ENCODE measurements at regions not wholly inside any gene's neighbourhood (a gene's known extent, or its start where the extent isn't known, plus 50 kb on each side); places are given as distances from the start of the nearest gene placed in this dataset.
"Not testable (repeated sequence)": the region's sequence is repeated elsewhere in the genome, so short reads cannot be mapped to it uniquely, and the experiment has no call there.

- Histone ChIP-seq H3K27me3 (ENCODE audit: control insufficient read depth in 1 of 2, insufficient read depth in 2 of 2, low read length in 2 of 2) (no peaks in the 10 kb centered on the region), H3K9ac (ENCODE audit: low read depth in 1 of 2, low read length in 2 of 2) (no peak overlapping the region), H3K27ac (ENCODE audit: low read depth, low read length) (no peak overlapping the region), H3K4me3 (ENCODE audit: low read depth in 1 of 2, low read length in 2 of 2) (no peak overlapping the region), H3K9me3 (ENCODE audit: control insufficient read depth in 1 of 2, low read length in 2 of 2) (no peaks in the 10 kb centered on the region), H3K36me3 (ENCODE audit: control insufficient read depth in 1 of 2, insufficient read depth in 2 of 2, low read length in 2 of 2) (no peaks in the 10 kb centered on the region), H3K4me1 (ENCODE audit: control insufficient read depth in 1 of 2, insufficient read depth in 2 of 2, low read length in 2 of 2) (no peaks in the 10 kb centered on the region)
Measured at GRCh38 chr12:111249757-111250156, 119.1 kb downstream of the PHETA1 start.

GRCh38 chr12:111249018-111249370 lies 119.9 kb downstream of the PHETA1 start:
- Histone ChIP-seq H3K4me3 (ENCODE audit: low read depth in 1 of 2, low read length in 2 of 2) (no peak overlapping the region), H3K4me1 (ENCODE audit: control insufficient read depth in 1 of 2, insufficient read depth in 2 of 2, low read length in 2 of 2) (no peaks in the 10 kb centered on the region), H3K27ac (ENCODE audit: low read depth, low read length) (no peak overlapping the region), H3K9ac (ENCODE audit: low read depth in 1 of 2, low read length in 2 of 2) (no peak overlapping the region), H3K36me3 (ENCODE audit: control insufficient read depth in 1 of 2, insufficient read depth in 2 of 2, low read length in 2 of 2) (no peaks in the 10 kb centered on the region), H3K9me3 (ENCODE audit: control insufficient read depth in 1 of 2, low read length in 2 of 2) (no peaks in the 10 kb centered on the region), H3K27me3 (ENCODE audit: control insufficient read depth in 1 of 2, insufficient read depth in 2 of 2, low read length in 2 of 2) (no peaks in the 10 kb centered on the region)

- H3K4me3 ChIP-seq (ENCODE audit: low read depth in 1 of 2, low read length in 2 of 2): no peak overlapping the region
- H3K27me3 ChIP-seq (ENCODE audit: control insufficient read depth in 1 of 2, insufficient read depth in 2 of 2, low read length in 2 of 2): no peaks in the 10 kb centered on the region
- H3K9me3 ChIP-seq (ENCODE audit: control insufficient read depth in 1 of 2, low read length in 2 of 2): no peaks in the 10 kb centered on the region
- no peaks in the 10 kb centered on the region for H3K4me1 ChIP-seq (ENCODE audit: control insufficient read depth in 1 of 2, insufficient read depth in 2 of 2, low read length in 2 of 2)
- H3K27ac ChIP-seq (ENCODE audit: low read depth, low read length): no peak overlapping the region
- no peak overlapping the region for H3K9ac ChIP-seq (ENCODE audit: low read depth in 1 of 2, low read length in 2 of 2)
- no peaks in the 10 kb centered on the region for H3K36me3 ChIP-seq (ENCODE audit: control insufficient read depth in 1 of 2, insufficient read depth in 2 of 2, low read length in 2 of 2)
Measured at GRCh38 chr12:111248236-111249017, 120.5 kb downstream of the PHETA1 start.

DNA sequence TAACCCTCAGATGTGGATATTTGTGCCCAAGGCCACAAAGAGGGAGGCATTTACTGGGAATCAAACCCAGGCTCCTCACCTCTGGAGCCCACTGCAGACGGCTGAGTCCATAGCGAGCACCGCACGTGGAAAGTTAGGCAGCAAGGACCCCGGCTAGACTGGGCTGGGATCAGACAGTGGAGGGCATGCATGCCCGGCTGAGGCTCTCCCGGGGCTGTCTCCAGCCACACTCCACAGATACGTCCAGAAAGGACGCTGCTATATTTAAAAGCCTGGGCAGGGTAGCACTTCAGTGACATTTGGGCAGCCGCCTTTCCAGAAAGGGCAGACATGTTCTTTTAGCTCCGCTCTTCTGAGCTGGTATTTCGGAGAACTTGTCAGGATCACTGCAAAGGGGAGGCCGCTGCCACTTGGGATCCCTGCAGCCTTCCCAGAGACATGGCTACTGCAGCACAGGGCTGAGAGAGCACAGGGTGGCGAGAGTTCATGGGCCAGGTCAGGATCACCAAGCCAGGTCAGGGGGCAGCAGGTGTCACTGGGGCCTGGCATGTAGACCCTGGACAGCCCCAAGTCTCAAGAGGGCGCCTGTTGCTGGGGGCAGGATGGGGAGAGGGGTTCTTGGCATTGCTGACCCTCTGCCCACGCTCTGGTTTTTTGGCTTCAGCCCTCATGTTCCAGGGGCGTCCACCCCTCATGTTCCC lies 121.7 kb downstream of the PHETA1 start:
- H3K36me3 ChIP-seq (ENCODE audit: control insufficient read depth in 1 of 2, insufficient read depth in 2 of 2, low read length in 2 of 2): no peaks in the 10 kb centered on the region
- H3K9me3 ChIP-seq (ENCODE audit: control insufficient read depth in 1 of 2, low read length in 2 of 2): no peaks in the 10 kb centered on the region
- no peaks in the 10 kb centered on the region for H3K4me1 ChIP-seq (ENCODE audit: control insufficient read depth in 1 of 2, insufficient read depth in 2 of 2, low read length in 2 of 2)
- no peak overlapping the region for H3K4me3 ChIP-seq (ENCODE audit: low read depth in 1 of 2, low read length in 2 of 2)
- no peak overlapping the region for H3K9ac ChIP-seq (ENCODE audit: low read depth in 1 of 2, low read length in 2 of 2)
- H3K27me3 ChIP-seq (ENCODE audit: control insufficient read depth in 1 of 2, insufficient read depth in 2 of 2, low read length in 2 of 2): no peaks in the 10 kb centered on the region
- no peak overlapping the region for H3K27ac ChIP-seq (ENCODE audit: low read depth, low read length)

GRCh38 chr12:111246477-111247011 lies 122.4 kb downstream of the PHETA1 start:
- no peaks in the 10 kb centered on the region for H3K36me3 ChIP-seq (ENCODE audit: control insufficient read depth in 1 of 2, insufficient read depth in 2 of 2, low read length in 2 of 2)
- H3K4me1 ChIP-seq (ENCODE audit: control insufficient read depth in 1 of 2, insufficient read depth in 2 of 2, low read length in 2 of 2): no peaks in the 10 kb centered on the region
- H3K27ac ChIP-seq (ENCODE audit: low read depth, low read length): no peak overlapping the region
- H3K9ac ChIP-seq (ENCODE audit: low read depth in 1 of 2, low read length in 2 of 2): no peak overlapping the region
- H3K4me3 ChIP-seq (ENCODE audit: low read depth in 1 of 2, low read length in 2 of 2): no peak overlapping the region
- H3K27me3 ChIP-seq (ENCODE audit: control insufficient read depth in 1 of 2, insufficient read depth in 2 of 2, low read length in 2 of 2): no peaks in the 10 kb centered on the region
- no peaks in the 10 kb centered on the region for H3K9me3 ChIP-seq (ENCODE audit: control insufficient read depth in 1 of 2, low read length in 2 of 2)

DNA sequence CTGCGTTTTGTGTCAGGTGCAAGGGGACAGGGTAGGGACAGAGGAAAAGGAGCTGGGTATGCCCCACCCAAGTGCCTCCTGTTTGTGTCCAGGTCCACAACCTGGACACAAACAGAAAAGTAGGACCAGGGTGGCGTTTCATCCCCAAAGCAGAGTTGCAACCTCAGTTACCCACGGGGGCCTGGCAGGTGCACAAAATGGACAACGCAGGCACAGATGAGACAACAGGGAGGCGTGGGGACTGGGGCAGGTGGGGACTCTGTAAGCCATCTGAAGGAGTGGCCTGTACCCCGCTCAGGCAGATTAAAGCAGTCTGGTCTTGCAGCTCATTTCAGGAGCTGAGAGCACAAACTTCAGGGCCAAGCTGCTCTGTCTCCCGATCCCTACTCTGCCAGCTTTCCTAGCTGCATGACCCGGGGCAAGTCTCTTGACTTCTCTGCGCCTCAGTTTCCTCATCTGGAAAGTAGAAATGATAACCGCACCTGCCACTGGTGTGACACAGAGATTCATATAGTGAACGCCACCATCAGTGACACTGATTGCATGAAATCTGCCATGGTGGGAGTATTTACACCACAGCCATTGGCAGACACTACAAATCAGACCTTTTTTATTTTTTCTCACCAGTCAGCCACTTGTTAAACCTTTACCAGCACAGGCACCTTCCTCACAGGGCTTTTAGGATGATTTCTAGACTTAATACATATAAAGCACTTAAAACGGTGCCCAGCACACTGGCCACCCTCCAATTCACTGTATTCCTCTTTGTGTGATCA lies 123.0 kb downstream of the PHETA1 start:
- Histone ChIP-seq H3K9ac (ENCODE audit: low read depth in 1 of 2, low read length in 2 of 2) (no peak overlapping the region), H3K9me3 (ENCODE audit: control insufficient read depth in 1 of 2, low read length in 2 of 2) (no peaks in the 10 kb centered on the region), H3K4me1 (ENCODE audit: control insufficient read depth in 1 of 2, insufficient read depth in 2 of 2, low read length in 2 of 2) (no peaks in the 10 kb centered on the region), H3K4me3 (ENCODE audit: low read depth in 1 of 2, low read length in 2 of 2) (no peak overlapping the region), H3K27ac (ENCODE audit: low read depth, low read length) (no peak overlapping the region), H3K27me3 (ENCODE audit: control insufficient read depth in 1 of 2, insufficient read depth in 2 of 2, low read length in 2 of 2) (no peaks in the 10 kb centered on the region), H3K36me3 (ENCODE audit: control insufficient read depth in 1 of 2, insufficient read depth in 2 of 2, low read length in 2 of 2) (no peaks in the 10 kb centered on the region)

- H3K4me3 ChIP-seq (ENCODE audit: low read depth in 1 of 2, low read length in 2 of 2): no peak overlapping the region
- H3K36me3 ChIP-seq (ENCODE audit: control insufficient read depth in 1 of 2, insufficient read depth in 2 of 2, low read length in 2 of 2): no peaks in the 10 kb centered on the region
- H3K4me1 ChIP-seq (ENCODE audit: control insufficient read depth in 1 of 2, insufficient read depth in 2 of 2, low read length in 2 of 2): no peaks in the 10 kb centered on the region
- H3K9me3 ChIP-seq (ENCODE audit: control insufficient read depth in 1 of 2, low read length in 2 of 2): no peaks in the 10 kb centered on the region
- H3K27ac ChIP-seq (ENCODE audit: low read depth, low read length): no peak overlapping the region
- H3K9ac ChIP-seq (ENCODE audit: low read depth in 1 of 2, low read length in 2 of 2): no peak overlapping the region
- H3K27me3 ChIP-seq (ENCODE audit: control insufficient read depth in 1 of 2, insufficient read depth in 2 of 2, low read length in 2 of 2): peaks cover 0 to 4% of the 10 kb centered on the region in 2 donors
Measured at GRCh38 chr12:111244673-111245072, 124.2 kb downstream of the PHETA1 start.

DNA sequence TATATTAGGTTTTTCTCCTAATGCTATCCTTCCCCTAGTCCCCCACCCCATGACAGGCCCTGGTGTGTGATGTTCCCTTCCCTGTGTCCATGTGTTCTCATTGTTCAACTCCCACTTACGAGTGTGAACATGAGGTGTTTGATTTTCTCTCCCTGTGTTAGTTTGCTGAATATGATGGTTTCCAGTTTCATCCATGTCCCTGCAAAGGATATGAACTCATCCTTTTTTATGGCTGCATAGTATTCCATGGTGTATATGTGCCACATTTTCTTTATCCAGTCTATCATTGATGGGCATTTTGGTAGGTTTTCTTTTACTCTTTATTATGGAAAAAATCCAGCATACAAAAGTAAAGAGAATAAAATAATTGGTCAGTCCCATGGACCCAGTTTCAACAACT lies 126.1 kb downstream of the PHETA1 start:
- H3K27me3 ChIP-seq (ENCODE audit: control insufficient read depth in 1 of 2, insufficient read depth in 2 of 2, low read length in 2 of 2); H3K9me3 ChIP-seq (ENCODE audit: control insufficient read depth in 1 of 2, low read length in 2 of 2); H3K4me3 ChIP-seq (ENCODE audit: low read depth in 1 of 2, low read length in 2 of 2); H3K27ac ChIP-seq (ENCODE audit: low read depth, low read length); H3K9ac ChIP-seq (ENCODE audit: low read depth in 1 of 2, low read length in 2 of 2); H3K36me3 ChIP-seq (ENCODE audit: control insufficient read depth in 1 of 2, insufficient read depth in 2 of 2, low read length in 2 of 2); H3K4me1 ChIP-seq (ENCODE audit: control insufficient read depth in 1 of 2, insufficient read depth in 2 of 2, low read length in 2 of 2): not testable (repeated sequence)

DNA sequence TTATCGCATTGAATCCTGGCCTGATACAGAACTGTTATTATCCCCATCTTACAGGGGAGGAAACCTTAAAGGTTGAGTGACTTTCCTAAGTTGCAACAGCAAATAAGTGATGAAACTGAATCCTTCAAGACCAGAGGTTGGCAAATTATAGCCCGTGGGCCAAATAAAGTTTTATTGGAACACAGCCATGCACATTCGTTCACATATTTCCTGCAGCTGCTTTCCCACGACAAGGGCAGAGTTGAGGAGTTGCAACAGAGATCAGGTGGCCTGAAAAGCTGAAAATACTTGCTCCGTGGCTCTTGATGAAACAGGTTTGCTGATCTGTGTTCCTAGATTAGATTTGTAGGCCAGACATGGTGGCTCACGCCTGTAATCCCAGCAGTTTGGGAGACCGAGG lies 126.7 kb downstream of the PHETA1 start:
- no peak overlapping the region for H3K9ac ChIP-seq (ENCODE audit: low read depth in 1 of 2, low read length in 2 of 2)
- peaks cover 0 to 4% of the 10 kb centered on the region in 2 donors for H3K27me3 ChIP-seq (ENCODE audit: control insufficient read depth in 1 of 2, insufficient read depth in 2 of 2, low read length in 2 of 2)
- no peaks in the 10 kb centered on the region for H3K4me1 ChIP-seq (ENCODE audit: control insufficient read depth in 1 of 2, insufficient read depth in 2 of 2, low read length in 2 of 2)
- no peak overlapping the region for H3K4me3 ChIP-seq (ENCODE audit: low read depth in 1 of 2, low read length in 2 of 2)
- no peaks in the 10 kb centered on the region for H3K9me3 ChIP-seq (ENCODE audit: control insufficient read depth in 1 of 2, low read length in 2 of 2)
- H3K27ac ChIP-seq (ENCODE audit: low read depth, low read length): no peak overlapping the region
- H3K36me3 ChIP-seq (ENCODE audit: control insufficient read depth in 1 of 2, insufficient read depth in 2 of 2, low read length in 2 of 2): no peaks in the 10 kb centered on the region

DNA sequence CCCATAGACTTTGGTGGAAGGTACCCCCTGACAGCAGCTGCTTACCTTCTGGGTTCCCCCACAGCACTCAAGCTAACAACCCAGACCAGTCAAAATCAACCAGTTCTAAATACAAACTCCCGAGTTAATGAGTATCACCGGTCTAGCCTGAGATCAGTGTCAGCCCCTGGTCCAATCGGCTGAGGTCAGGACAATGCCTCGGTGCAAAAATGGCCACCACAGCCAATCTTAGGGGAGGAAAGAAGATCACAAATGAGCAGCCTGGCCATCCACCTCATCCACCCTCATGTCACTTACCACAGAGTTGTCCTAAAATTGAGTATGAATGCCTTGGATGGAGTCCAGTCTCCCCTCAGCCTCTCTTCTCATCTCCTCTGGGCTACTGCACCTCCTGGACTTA lies 128.5 kb downstream of the PHETA1 start:
- H3K36me3 ChIP-seq (ENCODE audit: control insufficient read depth in 1 of 2, insufficient read depth in 2 of 2, low read length in 2 of 2): no peaks in the 10 kb centered on the region
- no peak overlapping the region for H3K27ac ChIP-seq (ENCODE audit: low read depth, low read length)
- H3K9me3 ChIP-seq (ENCODE audit: control insufficient read depth in 1 of 2, low read length in 2 of 2): no peaks in the 10 kb centered on the region
- no peak overlapping the region for H3K9ac ChIP-seq (ENCODE audit: low read depth in 1 of 2, low read length in 2 of 2)
- peaks cover 0 to 4% of the 10 kb centered on the region in 2 donors for H3K27me3 ChIP-seq (ENCODE audit: control insufficient read depth in 1 of 2, insufficient read depth in 2 of 2, low read length in 2 of 2)
- no peaks in the 10 kb centered on the region for H3K4me1 ChIP-seq (ENCODE audit: control insufficient read depth in 1 of 2, insufficient read depth in 2 of 2, low read length in 2 of 2)
- no peak overlapping the region for H3K4me3 ChIP-seq (ENCODE audit: low read depth in 1 of 2, low read length in 2 of 2)

All from duodenal mucosa (tissue), 2 donors.